Stimulated activated CD4-positive, alpha-beta T cell treated with anti-CD3 and anti-CD28 coated beads, Interleukin-4, amount 100 ng/mL, for 1 hour (primary cell): ENCODE measurements at regions not wholly inside any gene's neighbourhood (a gene's known extent, or its start where the extent isn't known, plus 50 kb on each side); places are given as distances from the start of the nearest gene placed in this dataset.
"Not testable (repeated sequence)": the region's sequence is repeated elsewhere in the genome, so short reads cannot be mapped to it uniquely, and the experiment has no call there.

ENCODE experiments used
- DNase-seq: peaks from one replicate; pipeline ENCODE4 v3.0.0-alpha.2; 2020

DNA sequence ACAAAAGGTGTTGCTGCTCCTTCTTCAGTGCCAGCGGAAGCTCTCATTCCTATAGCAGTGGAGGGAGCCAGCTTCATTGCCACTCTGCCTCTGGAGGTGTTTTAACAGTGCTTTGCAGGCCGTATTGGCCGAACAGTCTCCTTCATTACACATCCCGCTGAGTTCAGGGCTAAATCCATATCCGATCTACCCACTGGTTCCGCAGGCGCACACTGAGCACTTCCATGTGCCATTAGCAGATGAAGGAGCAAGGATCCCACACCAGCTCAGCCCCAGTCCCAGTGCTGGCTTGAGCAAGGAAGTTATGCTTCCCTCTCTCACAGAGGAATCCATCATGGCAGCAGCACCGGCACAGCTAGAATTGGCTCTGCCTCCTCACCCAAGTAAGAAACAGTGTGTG lies 121.2 kb upstream of the IRX2 start:
- no peak for DNase-seq

GRCh38 chr5:2871282-2871681 lies 119.8 kb upstream of the IRX2 start:
- no peak for DNase-seq

DNA sequence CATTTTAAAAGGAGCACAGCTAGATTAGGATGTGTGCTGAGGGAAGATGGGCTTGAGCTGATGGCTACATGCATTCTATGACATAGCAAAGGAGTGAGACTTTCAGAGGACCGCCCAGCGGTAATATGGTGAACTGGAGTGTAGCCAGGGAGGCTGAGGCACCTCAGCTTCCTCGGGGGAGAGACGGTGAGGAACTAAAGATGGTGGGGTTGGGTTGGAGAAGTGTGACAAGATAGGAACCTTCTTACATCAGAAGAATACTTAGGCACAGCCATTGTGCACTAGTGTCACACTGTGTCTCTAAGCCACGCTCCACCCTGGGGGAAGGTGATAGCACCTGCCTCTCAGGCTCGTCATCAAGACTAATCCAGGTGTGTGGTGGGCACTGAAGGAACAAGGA lies 118.0 kb upstream of the IRX2 start:
- DNase-seq, result no peak

GRCh38 chr5:2867373-2867933 lies 116.0 kb upstream of the IRX2 start:
- DNase-seq, result no peak

DNA sequence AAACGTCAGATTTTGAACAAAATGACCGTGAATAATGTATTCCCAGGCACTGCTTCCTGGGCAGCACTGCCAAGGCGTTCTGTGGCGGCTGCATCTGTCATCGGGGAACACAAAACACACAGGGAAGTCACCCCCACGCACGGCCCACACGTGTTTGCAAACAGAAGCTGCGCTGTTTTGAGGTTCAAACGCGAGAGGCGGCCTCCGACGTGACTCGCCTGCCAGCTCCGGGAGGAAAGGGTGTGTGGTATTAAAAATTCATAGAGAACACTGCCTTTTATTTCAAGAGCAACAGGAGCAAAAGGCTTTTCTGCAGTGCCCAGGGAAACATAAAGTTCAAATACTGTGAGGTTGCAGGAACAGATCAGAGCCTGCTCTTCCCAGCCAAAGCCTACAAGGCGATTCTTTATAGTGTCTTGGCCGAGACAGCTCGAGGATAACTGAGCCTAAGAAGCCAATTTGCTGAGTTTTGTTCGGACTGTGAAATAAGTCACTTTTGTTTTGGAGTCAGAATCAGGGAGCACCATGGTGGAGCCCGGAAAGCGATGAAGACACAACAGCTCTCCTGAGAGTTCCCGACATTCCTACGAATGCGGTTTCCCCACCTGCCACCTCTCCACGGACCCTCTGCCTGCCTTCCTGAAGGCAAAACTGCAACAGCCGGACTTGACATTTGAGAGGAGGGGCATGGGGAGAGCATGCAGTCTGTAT lies 115.3 kb upstream of the IRX2 start:
- DNase-seq, result no peak

- no peak for DNase-seq
These were observed 114.4 kb upstream of the IRX2 start for GRCh38 chr5:2865856-2866255.

GRCh38 chr5:2864515-2865105 lies 113.1 kb upstream of the IRX2 start:
- DNase-seq, result no peak

- DNase-seq, result no peak
These were observed 112.4 kb upstream of the IRX2 start for GRCh38 chr5:2863675-2864433.

GRCh38 chr5:2863133-2863532 lies 111.7 kb upstream of the IRX2 start:
- no peak for DNase-seq

DNA sequence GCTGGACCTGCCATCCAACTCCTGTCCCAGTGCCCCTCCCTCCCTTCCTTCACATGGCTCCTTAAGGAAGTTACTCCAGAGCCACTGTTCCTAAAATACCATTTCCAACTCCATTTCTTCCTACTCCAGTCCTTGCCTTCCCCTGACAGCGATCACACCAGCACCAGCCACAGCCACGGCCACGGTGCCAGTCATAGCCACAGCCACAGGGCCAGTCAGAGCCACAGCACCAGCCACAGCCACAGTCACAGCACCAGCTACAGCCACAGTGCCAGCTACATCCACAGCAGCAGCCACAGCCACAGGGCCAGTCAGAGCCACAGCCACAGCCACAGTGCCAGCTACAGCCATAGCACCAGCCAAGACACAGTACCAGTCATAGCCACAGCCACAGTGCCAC lies 110.7 kb upstream of the IRX2 start:
- not testable (repeated sequence) for DNase-seq

GRCh38 chr5:2861605-2862004 lies 110.1 kb upstream of the IRX2 start:
- no peak for DNase-seq

- no peak for DNase-seq
These were observed 108.6 kb upstream of the IRX2 start for GRCh38 chr5:2860101-2860500.

GRCh38 chr5:2857837-2858236 lies 106.4 kb upstream of the IRX2 start:
- no peak for DNase-seq

DNA sequence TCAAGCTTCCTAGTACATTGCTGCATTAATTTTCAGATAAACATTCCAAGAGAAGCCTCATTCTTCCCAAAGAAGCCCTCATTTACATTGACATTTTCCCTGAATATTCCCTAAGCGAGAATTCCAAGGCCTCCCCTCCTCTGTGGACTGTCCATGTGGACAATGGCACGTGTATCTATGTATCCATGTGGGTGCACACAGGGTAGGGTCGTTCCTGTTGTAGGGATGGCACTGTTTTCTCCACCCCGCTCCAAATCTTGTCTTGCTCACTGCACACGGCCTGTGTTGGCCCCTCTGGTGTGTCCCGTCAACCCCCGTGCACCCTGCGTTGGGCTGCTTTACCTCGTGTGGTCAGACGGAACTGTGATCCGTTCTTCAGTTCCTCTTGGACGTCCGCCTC lies 104.7 kb upstream of the IRX2 start:
- no peak for DNase-seq

DNA sequence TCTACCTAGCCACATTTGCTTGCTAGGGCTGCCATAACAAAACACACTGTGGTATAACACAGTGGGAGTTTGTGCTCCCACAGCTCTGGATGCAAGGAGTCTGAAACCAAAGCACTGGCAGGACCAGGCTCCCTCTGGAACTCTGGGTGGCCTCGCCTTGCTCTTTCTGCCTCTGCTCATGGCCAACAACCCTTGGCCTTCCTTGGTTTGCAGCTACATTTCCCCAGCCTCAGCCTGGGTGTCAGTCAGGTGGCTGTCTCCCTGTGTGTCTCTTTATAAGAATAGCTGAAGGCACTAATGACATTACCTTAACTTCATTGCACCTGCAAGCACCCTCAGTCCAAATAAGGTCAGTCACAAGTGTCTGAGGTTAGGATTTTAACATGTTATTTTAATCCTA lies 101.0 kb upstream of the IRX2 start:
- no peak for DNase-seq

- no peak for DNase-seq
These were observed 100.4 kb upstream of the IRX2 start for GRCh38 chr5:2851895-2852294.

- no peak for DNase-seq
These were observed 98.0 kb upstream of the IRX2 start for GRCh38 chr5:2849429-2849828.

- no peak for DNase-seq
These were observed 97.1 kb upstream of the IRX2 start for GRCh38 chr5:2848619-2849018.

- no peak for DNase-seq
These were observed 96.1 kb upstream of the IRX2 start for GRCh38 chr5:2847608-2848007.

DNA sequence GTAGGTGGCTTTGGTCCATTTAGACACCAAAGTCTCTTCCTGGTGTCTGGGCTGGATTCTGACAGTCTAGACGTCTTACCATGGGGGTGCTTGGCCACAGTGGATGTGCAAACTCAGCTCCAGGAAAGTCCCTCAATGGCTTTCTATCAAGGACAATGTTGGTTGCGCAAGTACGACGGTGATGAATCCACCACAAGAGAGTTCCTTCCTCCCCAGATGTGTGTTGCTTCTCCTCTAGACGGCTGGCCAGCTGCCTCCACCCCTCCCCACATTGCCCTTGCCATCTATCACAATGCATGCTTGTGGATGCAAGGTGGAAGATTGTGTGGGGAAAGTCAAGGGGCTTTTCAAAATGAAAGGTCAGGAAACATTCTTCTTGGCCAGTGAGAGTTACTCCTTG lies 89.7 kb upstream of the IRX2 start:
- DNase-seq, result no peak

DNA sequence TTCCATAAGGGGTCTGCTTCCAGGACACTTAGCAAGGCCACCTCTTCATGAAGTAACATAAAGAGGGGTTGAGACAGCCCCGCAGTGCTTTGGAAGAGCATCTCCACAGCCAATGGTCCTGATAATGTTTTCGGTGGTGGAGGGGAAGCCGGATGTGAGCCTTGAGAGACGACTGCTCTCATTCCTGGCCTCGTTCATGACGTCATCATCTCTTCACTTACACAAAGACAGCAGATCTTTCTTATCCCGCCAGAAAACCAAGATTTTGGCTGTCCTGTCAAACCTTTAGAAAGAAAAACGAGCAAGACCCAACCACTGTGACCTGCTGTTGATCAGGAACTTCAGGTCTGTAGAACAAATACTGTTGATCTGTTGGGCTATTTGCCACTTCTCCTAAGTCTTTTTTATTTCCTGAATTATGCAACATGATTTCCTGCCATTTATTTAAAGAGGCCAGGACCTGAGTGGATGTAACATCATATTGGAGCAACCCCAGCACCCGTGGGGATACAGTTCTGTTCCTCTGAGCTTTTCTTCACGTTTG lies 89.0 kb upstream of the IRX2 start:
- no peak for DNase-seq

- no peak for DNase-seq
These were observed 84.7 kb upstream of the IRX2 start for GRCh38 chr5:2836133-2836532.

- no peak for DNase-seq
These were observed 82.1 kb upstream of the IRX2 start for GRCh38 chr5:2833556-2833955.

- DNase-seq, result no peak
These were observed 80.9 kb upstream of the IRX2 start for GRCh38 chr5:2832394-2832793.
